ENCODE measurements at regions not wholly inside any gene's neighbourhood (a gene's known extent, or its start where the extent isn't known, plus 50 kb on each side); places are given as distances from the start of the nearest gene placed in this dataset.

GRCh38 chr13:99897076-99897440 is 74.5 kb downstream of the ZIC5 start:
- no peaks in the 10 kb centered on the region for H3K4me1 ChIP-seq (ENCODE audit: insufficient read depth)
- H3K4me3 ChIP-seq (ENCODE audit: low read depth, low read length): no peak overlapping the region
- DNase-seq (ENCODE audit: extremely low spot score): no peak
- WGBS: 84% methylated on average over 7 of the region's 7 CpGs
- H3K27ac ChIP-seq (ENCODE audit: low read depth): no peak overlapping the region
- no peaks in the 10 kb centered on the region for H3K36me3 ChIP-seq (ENCODE audit: insufficient read depth)

DNA sequence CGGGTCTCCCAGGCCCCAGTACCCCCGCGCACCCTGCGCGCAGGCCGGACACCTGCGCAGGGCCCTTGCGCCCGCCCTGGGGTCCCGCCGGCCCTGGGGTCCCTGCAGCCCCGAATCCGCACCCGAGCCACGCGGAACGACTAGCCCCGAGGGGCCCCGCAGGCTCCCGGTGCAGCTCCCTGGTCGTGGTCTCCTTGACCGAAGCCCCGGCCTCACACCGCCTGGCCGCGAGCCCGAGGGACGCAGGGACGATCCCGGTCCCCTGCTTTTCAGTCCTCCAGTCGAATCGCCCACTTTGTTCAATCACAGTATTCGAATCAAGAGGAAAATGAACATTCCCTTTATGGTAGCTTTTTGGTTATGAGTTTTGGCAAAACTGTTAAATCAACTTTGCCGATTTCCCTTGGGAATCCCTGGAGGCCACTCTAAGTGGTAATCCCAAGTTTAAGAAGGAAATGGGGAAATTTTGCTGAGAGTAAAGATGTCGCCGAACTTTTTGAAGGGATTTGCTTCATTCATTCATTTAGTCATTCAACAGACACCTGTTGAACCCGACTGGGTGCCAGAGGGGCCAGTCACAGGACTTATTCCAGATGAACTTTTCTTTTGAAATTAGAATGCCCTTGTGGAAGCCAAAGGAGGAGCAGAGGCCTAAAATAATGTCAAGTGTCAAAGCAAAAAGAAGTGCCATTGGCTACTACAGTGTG is 75.0 kb downstream of the ZIC5 start:
- H3K27ac ChIP-seq (ENCODE audit: low read depth): no peak overlapping the region
- H3K4me3 ChIP-seq (ENCODE audit: low read depth, low read length): peak overlapping the region; percentile 31
- no peak for DNase-seq (ENCODE audit: extremely low spot score)
- no peaks in the 10 kb centered on the region for H3K4me1 ChIP-seq (ENCODE audit: insufficient read depth)
- H3K36me3 ChIP-seq (ENCODE audit: insufficient read depth): no peaks in the 10 kb centered on the region
- 56% methylated on average over 37 of the region's 37 CpGs for WGBS

DNA sequence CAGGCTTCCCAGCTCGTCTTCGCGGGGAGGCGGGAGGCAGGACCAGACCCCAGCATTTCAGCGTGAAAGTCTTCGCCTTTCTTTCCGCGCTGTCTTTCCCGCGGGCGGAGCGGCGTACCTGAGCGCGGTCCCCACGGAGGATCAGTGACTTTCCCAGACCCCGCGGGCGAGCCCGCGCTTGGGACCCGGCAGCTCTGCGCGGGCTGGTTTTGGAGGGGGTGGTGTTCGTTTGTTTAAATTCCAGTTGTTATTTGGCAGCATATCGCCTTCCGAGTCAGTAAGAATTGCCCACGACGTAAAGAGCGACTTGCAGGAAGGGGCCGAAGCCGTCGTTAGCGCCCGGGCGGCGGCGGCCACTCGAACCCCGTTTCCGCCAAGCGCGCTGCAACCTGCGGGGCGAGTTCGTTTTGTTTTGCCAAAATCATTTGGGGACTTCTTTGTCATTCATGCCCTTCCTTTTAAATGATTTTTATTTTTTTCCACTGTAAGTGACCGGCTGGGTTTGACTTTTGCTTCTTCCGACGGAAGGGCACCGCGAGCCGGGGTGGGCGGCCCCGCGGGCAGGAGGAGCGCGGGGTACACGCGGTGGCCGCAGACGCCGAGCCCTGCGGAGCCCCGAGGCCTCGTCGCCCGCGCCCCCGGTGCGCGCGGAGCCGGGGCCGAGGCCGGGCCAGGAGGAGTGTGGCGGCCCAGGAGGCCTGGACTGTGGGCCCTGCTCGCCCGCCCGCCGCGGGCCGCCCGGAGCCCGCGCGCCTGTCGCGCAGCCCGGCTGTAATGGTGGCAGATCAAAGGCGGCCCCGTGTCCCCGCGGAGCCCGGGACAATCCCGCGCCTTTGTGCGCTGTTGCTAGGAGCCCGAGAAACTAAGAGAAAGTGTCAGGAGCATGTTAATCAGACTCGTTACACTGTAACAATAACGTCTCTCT is 75.9 kb downstream of the ZIC5 start:
- 4% methylated on average over 100 of the region's 100 CpGs for WGBS
- Histone ChIP-seq H3K36me3 (ENCODE audit: insufficient read depth) (no peaks in the 10 kb centered on the region), H3K4me3 (ENCODE audit: low read depth, low read length) (peak overlapping the region; percentile 31), H3K27ac (ENCODE audit: low read depth) (no peak overlapping the region), H3K4me1 (ENCODE audit: insufficient read depth) (no peaks in the 10 kb centered on the region)
- DNase-seq (ENCODE audit: extremely low spot score): no peak

DNA sequence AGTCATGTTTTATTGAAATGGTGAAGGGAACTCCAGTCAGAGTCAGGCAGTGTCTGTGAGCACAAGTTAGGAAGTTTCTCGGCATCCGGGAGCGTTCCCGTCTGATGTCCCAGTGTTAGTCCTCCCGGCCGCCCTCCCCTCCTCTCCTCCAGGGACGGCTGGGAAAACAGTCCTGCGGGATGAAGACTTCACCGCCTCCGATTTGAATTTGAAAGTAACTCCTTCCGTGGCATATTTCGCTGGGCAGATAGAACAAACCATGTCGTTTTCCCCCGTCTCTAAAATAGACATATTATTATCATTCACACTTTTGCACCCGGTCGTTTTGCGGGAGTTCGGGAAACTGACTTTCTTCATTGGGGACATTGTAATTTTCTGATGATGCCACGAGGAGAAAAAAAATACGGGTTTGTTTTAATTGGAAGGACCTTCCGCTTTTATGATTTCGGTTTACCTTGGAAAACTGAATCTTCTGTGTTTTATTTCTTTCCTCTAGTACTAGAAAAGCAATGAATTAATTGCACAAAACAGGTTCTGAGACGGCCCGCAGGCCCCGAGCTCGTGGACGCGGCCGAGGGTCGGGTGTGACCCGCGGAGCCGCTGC is 76.6 kb downstream of the ZIC5 start:
- Histone ChIP-seq H3K27ac (ENCODE audit: low read depth) (no peak overlapping the region), H3K36me3 (ENCODE audit: insufficient read depth) (no peaks in the 10 kb centered on the region), H3K4me3 (ENCODE audit: low read depth, low read length) (peak overlapping the region; percentile 31), H3K4me1 (ENCODE audit: insufficient read depth) (no peaks in the 10 kb centered on the region)
- DNase-seq (ENCODE audit: extremely low spot score): no peak
- 5% methylated on average over 33 of the region's 33 CpGs for WGBS

DNA sequence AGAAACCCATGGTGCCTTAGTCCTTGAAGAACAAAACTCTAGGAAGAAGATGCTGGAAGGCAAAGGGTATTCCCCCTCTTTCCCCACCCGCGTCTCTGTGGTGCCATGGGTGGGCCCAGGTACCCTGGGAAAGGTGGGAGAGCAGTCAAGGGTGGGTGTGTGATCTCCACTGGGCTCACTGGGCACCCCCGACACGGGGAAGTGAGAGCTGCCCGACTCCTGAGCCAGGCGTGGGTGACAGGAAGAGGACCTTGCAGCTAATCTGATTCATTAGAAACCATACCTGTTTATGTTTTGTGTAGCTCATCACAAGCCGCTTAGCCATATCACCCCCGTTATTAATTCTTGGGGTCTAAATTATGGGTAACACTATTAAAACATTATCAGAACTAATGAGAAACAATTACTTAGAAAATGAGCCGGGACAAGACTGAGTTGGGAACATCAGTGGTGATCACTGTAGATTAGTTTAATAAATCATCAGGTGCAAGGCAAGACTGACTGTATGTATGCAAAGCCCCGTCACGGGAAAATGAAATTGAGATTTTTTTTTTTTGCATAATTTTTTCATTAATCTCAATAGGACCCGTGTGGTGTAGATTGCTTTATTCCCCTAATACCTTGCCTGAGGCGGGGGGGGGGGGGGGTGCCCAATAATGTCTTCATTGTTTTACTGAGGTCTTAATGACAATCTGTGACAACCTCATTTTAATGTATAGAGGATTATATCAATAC is 77.3 kb downstream of the ZIC5 start:
- no peak for DNase-seq (ENCODE audit: extremely low spot score)
- Histone ChIP-seq H3K36me3 (ENCODE audit: insufficient read depth) (no peaks in the 10 kb centered on the region), H3K4me3 (ENCODE audit: low read depth, low read length) (peak overlapping the region; percentile 31), H3K27ac (ENCODE audit: low read depth) (no peak overlapping the region), H3K4me1 (ENCODE audit: insufficient read depth) (no peaks in the 10 kb centered on the region)
- WGBS: 82% methylated on average over 13 of the region's 13 CpGs

GRCh38 chr13:99893567-99893966 is 78.0 kb downstream of the ZIC5 start:
- Histone ChIP-seq H3K4me3 (ENCODE audit: low read depth, low read length) (no peak overlapping the region), H3K4me1 (ENCODE audit: insufficient read depth) (no peaks in the 10 kb centered on the region), H3K36me3 (ENCODE audit: insufficient read depth) (no peaks in the 10 kb centered on the region), H3K27ac (ENCODE audit: low read depth) (no peak overlapping the region)
- DNase-seq (ENCODE audit: extremely low spot score): no peak
- WGBS: 89% methylated on average over 9 of the region's 9 CpGs

DNA sequence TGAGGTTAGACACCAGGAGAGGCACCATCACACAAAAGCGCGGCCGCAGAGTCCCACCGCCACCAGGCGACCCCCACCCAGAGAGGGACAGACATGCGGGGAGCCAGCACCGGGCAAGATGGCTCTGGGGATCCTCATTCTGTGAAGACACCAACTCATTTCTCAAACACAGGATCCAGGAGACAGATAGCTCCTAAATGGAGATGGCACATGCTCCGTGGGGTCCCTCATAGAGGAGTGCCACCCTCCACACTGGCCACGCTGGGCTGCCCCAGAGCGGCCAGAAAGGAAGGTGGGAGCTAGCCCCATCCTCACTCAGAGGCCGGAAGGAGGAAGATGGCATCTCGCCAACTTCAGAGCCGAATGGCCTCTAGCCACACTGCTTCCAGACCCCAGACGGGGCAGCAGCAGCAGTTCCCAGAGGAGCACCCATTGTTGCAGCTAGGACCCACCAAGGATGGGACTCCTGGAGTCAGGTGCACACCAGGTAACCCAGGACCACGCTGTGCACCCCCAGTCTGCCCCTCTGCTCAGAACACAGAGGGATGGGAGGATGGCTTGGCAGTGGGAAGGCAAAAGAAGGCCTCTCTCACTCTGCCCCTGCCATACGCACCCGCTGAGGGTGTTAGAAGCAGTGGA is 78.6 kb downstream of the ZIC5 start:
- DNase-seq (ENCODE audit: extremely low spot score): no peak
- H3K4me1 ChIP-seq (ENCODE audit: insufficient read depth): no peaks in the 10 kb centered on the region
- no peak overlapping the region for H3K4me3 ChIP-seq (ENCODE audit: low read depth, low read length)
- H3K36me3 ChIP-seq (ENCODE audit: insufficient read depth): no peaks in the 10 kb centered on the region
- H3K27ac ChIP-seq (ENCODE audit: low read depth): no peak overlapping the region
- 85% methylated on average over 17 of the region's 17 CpGs for WGBS

GRCh38 chr13:99892196-99892613 is 79.4 kb downstream of the ZIC5 start:
- no peak overlapping the region for H3K27ac ChIP-seq (ENCODE audit: low read depth)
- H3K4me1 ChIP-seq (ENCODE audit: insufficient read depth): no peaks in the 10 kb centered on the region
- DNase-seq (ENCODE audit: extremely low spot score): no peak
- 59% methylated on average over 8 of the region's 8 CpGs for WGBS
- H3K36me3 ChIP-seq (ENCODE audit: insufficient read depth): no peaks in the 10 kb centered on the region
- no peak overlapping the region for H3K4me3 ChIP-seq (ENCODE audit: low read depth, low read length)

- Histone ChIP-seq H3K36me3 (ENCODE audit: insufficient read depth) (no peaks in the 10 kb centered on the region), H3K27ac (ENCODE audit: low read depth) (no peak overlapping the region), H3K4me1 (ENCODE audit: insufficient read depth) (no peaks in the 10 kb centered on the region), H3K4me3 (ENCODE audit: low read depth, low read length) (no peak overlapping the region)
- 91% methylated on average over 4 of the region's 4 CpGs for WGBS
- DNase-seq (ENCODE audit: extremely low spot score): no peak
These were observed 84.9 kb downstream of the ZIC5 start for GRCh38 chr13:99886706-99887105.

DNA sequence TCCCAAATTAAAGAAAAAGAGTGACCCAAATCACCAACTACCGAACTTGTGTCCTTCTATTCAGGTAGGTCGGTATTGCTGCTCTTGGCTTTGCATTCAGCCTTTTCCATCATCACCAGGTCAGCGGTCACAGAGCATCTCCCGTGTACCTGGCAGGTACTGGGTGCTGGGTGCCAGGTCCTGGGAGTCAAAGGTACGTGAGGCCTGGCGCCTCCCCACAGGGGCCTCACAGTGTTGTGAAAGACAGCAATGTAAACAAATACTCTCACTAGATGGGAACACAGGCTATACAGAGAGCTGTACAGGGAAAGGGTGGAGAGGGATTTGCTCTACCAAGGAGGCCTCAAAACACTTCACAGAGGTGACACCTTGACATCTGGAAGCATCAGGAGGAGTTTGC is 86.7 kb downstream of the ZIC5 start:
- no peak for DNase-seq (ENCODE audit: extremely low spot score)
- Histone ChIP-seq H3K36me3 (ENCODE audit: insufficient read depth) (no peaks in the 10 kb centered on the region), H3K4me1 (ENCODE audit: insufficient read depth) (no peaks in the 10 kb centered on the region), H3K27ac (ENCODE audit: low read depth) (no peak overlapping the region), H3K4me3 (ENCODE audit: low read depth, low read length) (no peak overlapping the region)
- WGBS: 70% methylated on average over 6 of the region's 6 CpGs

GRCh38 chr13:99883805-99884204 is 87.8 kb downstream of the ZIC5 start:
- 93% methylated on average over 2 of the region's 2 CpGs for WGBS
- no peak overlapping the region for H3K27ac ChIP-seq (ENCODE audit: low read depth)
- H3K36me3 ChIP-seq (ENCODE audit: insufficient read depth): no peaks in the 10 kb centered on the region
- H3K4me1 ChIP-seq (ENCODE audit: insufficient read depth): no peaks in the 10 kb centered on the region
- DNase-seq (ENCODE audit: extremely low spot score): no peak
- H3K4me3 ChIP-seq (ENCODE audit: low read depth, low read length): no peak overlapping the region

DNA sequence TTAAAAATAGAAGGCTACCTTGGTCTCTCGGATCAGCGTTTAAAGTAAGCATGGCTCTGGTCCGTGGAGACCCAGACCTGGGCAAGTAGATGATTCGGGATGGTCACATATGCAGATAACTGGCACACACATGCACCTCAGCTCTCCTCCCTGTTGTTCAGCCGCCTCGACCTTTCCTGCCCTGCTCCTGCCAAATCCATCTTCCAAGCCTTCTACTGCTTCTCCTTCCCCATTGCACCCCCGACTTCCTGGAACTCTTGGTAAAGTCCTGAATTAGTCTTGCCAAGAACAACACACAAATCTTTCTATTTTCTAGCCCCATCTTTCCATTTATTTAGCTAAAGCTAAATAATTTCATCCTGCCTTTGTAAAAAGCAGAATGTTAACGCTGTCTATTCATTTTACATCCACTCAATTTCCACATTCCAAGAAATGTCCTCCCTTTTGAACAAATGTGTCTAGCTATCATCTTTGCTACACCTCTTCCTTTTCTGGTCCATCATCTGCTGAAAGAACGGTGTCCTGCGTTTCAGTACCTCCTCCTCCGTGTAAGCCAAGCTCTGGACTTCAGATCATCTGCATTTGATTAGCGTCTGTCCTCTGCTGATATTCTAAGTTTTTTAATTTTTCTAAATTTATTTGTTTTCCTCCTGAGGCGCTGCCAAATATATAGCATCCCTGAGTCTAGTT is 92.5 kb downstream of the ZIC5 start:
- Histone ChIP-seq H3K27ac (ENCODE audit: low read depth) (no peak overlapping the region), H3K4me3 (ENCODE audit: low read depth, low read length) (no peak overlapping the region), H3K36me3 (ENCODE audit: insufficient read depth) (no peaks in the 10 kb centered on the region), H3K4me1 (ENCODE audit: insufficient read depth) (no peaks in the 10 kb centered on the region)
- no peak for DNase-seq (ENCODE audit: extremely low spot score)
- 73% methylated on average over 13 of the region's 13 CpGs for WGBS

- H3K27ac ChIP-seq (ENCODE audit: low read depth): no peak overlapping the region
- no peak overlapping the region for H3K4me3 ChIP-seq (ENCODE audit: low read depth, low read length)
- no peak for DNase-seq (ENCODE audit: extremely low spot score)
- no peaks in the 10 kb centered on the region for H3K36me3 ChIP-seq (ENCODE audit: insufficient read depth)
- H3K4me1 ChIP-seq (ENCODE audit: insufficient read depth): no peaks in the 10 kb centered on the region
- WGBS: 53% methylated on average over 5 of the region's 5 CpGs
These were observed 94.9 kb downstream of the ZIC5 start for GRCh38 chr13:99876651-99877050.
